HEK293 (cell line): ENCODE measurements at regions not wholly inside any gene's neighbourhood (a gene's known extent, or its start where the extent isn't known, plus 50 kb on each side); places are given as distances from the start of the nearest gene placed in this dataset.

ENCODE experiments used
- CTCF ChIP-seq: fragments of 450-650 bp; formaldehyde crosslinking; IDR thresholded peaks from 2 replicates; pipeline ENCODE4 v1.5.1; 2016; ENCODE audit warnings: missing biosample characterization, missing genetic modification characterization
- SETDB1 ChIP-seq: IDR thresholded peaks from one replicate; pipeline ENCODE4 v1.6.1; 2017; ENCODE audit warnings: mild to moderate bottlenecking, low read length, moderate library complexity, mixed read lengths; ENCODE audit not compliant: insufficient read length
- ZEB2 ChIP-seq: fragments of 450-650 bp; formaldehyde crosslinking; IDR thresholded peaks from 2 replicates; pipeline ENCODE4 v1.5.1; 2016; ENCODE audit warnings: missing biosample characterization, missing genetic modification characterization
- ZNF214 ChIP-seq: fragments of 450-650 bp; formaldehyde crosslinking; IDR thresholded peaks from 2 replicates; pipeline ENCODE4 v1.5.1; 2017; ENCODE audit warnings: missing biosample characterization, mild to moderate bottlenecking, missing genetic modification characterization, borderline replicate concordance
- ZNF223 ChIP-seq: fragments of 450-650 bp; formaldehyde crosslinking; IDR thresholded peaks from 2 replicates; pipeline ENCODE4 v1.5.1; 2016; ENCODE audit warnings: missing biosample characterization, missing genetic modification characterization
- ZNF274 ChIP-seq, 2 experiments: fragments of 200-500 bp in 1 of 2; fragments of 450-650 bp in 1 of 2; sonication (Bioruptor generic) in 1 of 2; formaldehyde crosslinking in 1 of 2; IDR thresholded peaks; 2 replicates each; pipeline versions ENCODE4 v1.5.1 to v1.6.1; 2014 to 2016; ENCODE audit warnings: borderline replicate concordance in 1 of 2, inconsistent platforms in 1 of 2, low read length in 1 of 2, missing biosample characterization in 1 of 2, missing genetic modification characterization in 1 of 2
- ZNF350 ChIP-seq: fragments of 450-650 bp; formaldehyde crosslinking; IDR thresholded peaks from 2 replicates; pipeline ENCODE4 v1.5.0; 2017; ENCODE audit warnings: missing biosample characterization, mild to moderate bottlenecking, missing genetic modification characterization
- ZNF37A ChIP-seq: fragments of 450-650 bp; IDR thresholded peaks from 2 replicates; pipeline ENCODE4 v1.5.1; 2018; ENCODE audit warnings: missing biosample characterization, missing genetic modification characterization
- ZNF404 ChIP-seq: fragments of 450-650 bp; formaldehyde crosslinking; IDR thresholded peaks from 2 replicates; pipeline ENCODE4 v1.5.1; 2017; ENCODE audit warnings: missing biosample characterization, missing genetic modification characterization
- ZNF776 ChIP-seq: fragments of 450-650 bp; formaldehyde crosslinking; IDR thresholded peaks from 2 replicates; pipeline ENCODE4 v1.5.0; 2017; ENCODE audit warnings: missing biosample characterization, missing genetic modification characterization, borderline replicate concordance
- ZNF777 ChIP-seq: fragments of 450-650 bp; formaldehyde crosslinking; IDR thresholded peaks from 2 replicates; pipeline ENCODE4 v1.5.1; 2017; ENCODE audit warnings: missing biosample characterization, missing genetic modification characterization, borderline replicate concordance
- TF ChIP-seq, protein P1 (sequence below): fragments of 450-650 bp; formaldehyde crosslinking; IDR thresholded peaks from 2 replicates; pipeline ENCODE4 v1.5.1; 2017; ENCODE audit warnings: missing biosample characterization, mild to moderate bottlenecking, missing genetic modification characterization, moderate library complexity
- TF ChIP-seq, protein P2 (sequence below): fragments of 450-650 bp; formaldehyde crosslinking; optimal IDR thresholded peaks from 2 replicates; pipeline ENCODE3; 2016; ENCODE audit warnings: missing biosample characterization, mild to moderate bottlenecking, missing genetic modification characterization

- TF ChIP-seq CTCF (tag by site-specific recombination), result no peak
- no peak for TF ChIP-seq SETDB1
- TF ChIP-seq, protein P1, sequence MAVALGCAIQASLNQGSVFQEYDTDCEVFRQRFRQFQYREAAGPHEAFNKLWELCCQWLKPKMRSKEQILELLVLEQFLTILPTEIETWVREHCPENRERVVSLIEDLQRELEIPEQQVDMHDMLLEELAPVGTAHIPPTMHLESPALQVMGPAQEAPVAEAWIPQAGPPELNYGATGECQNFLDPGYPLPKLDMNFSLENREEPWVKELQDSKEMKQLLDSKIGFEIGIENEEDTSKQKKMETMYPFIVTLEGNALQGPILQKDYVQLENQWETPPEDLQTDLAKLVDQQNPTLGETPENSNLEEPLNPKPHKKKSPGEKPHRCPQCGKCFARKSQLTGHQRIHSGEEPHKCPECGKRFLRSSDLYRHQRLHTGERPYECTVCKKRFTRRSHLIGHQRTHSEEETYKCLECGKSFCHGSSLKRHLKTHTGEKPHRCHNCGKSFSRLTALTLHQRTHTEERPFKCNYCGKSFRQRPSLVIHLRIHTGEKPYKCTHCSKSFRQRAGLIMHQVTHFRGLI (tag by site-specific recombination), result no peak
- TF ChIP-seq ZNF776 (tag by site-specific recombination), result no peak
- no peak for TF ChIP-seq ZNF350 (tag by site-specific recombination)
- no peak for TF ChIP-seq ZNF223 (tag by site-specific recombination)
- TF ChIP-seq ZEB2 (tag by site-specific recombination), result no peak
- no peak for TF ChIP-seq ZNF37A (tag by site-specific recombination)
- TF ChIP-seq, protein P2, sequence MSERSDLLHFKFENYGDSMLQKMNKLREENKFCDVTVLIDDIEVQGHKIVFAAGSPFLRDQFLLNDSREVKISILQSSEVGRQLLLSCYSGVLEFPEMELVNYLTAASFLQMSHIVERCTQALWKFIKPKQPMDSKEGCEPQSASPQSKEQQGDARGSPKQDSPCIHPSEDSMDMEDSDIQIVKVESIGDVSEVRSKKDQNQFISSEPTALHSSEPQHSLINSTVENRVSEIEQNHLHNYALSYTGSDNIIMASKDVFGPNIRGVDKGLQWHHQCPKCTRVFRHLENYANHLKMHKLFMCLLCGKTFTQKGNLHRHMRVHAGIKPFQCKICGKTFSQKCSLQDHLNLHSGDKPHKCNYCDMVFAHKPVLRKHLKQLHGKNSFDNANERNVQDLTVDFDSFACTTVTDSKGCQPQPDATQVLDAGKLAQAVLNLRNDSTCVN, result no peak
- TF ChIP-seq ZNF777 (tag by site-specific recombination), result no peak
- no peak for TF ChIP-seq ZNF404 (tag by site-specific recombination)
- TF ChIP-seq ZNF274 (IDR thresholded peaks at IDR 0.05; ENCODE audit: low read length), result no peak
- no peak for TF ChIP-seq ZNF274 (tag by site-specific recombination; IDR thresholded peaks at IDR 0.05; ENCODE audit: borderline replicate concordance)
- TF ChIP-seq ZNF214, result no peak
Measured at GRCh38 chr1:58166417-58166816, 380.1 kb downstream of the OMA1 start.
